COLO668 (cell line): ENCODE measurements at regions not wholly inside any gene's neighbourhood (a gene's known extent, or its start where the extent isn't known, plus 50 kb on each side); places are given as distances from the start of the nearest gene placed in this dataset.
A peak's percentile ranks its signal among the peaks of the same experiment; 100 is the strongest.
"Not testable (repeated sequence)": the region's sequence is repeated elsewhere in the genome, so short reads cannot be mapped to it uniquely, and the experiment has no call there.

Source experiments
- DNase-seq: peaks from one replicate; lab custom pipeline; 2025; ENCODE audit not compliant: unreplicated experiment; lab: John Stamatoyannopoulos, UW

DNA sequence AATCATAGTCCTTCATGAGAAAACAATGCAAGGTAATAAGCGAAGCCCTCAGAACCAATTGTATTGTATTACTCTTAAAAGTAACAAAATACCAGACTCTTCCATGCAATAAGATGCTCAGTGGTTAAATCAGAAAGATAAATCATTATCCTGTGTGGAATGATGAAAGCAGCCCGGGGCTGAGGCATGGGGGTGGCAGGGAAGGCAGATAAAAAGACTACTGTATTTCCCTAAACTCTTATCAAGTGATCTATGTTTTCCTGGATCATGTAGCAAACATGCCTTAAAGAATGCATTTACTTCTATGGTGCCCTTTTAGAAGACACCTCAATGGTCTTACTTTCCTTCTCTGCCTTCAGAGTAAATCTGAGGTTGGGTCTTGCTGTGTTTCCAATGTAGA, 105.6 kb upstream of the DAPK1 start:
- no peak for DNase-seq

DNA sequence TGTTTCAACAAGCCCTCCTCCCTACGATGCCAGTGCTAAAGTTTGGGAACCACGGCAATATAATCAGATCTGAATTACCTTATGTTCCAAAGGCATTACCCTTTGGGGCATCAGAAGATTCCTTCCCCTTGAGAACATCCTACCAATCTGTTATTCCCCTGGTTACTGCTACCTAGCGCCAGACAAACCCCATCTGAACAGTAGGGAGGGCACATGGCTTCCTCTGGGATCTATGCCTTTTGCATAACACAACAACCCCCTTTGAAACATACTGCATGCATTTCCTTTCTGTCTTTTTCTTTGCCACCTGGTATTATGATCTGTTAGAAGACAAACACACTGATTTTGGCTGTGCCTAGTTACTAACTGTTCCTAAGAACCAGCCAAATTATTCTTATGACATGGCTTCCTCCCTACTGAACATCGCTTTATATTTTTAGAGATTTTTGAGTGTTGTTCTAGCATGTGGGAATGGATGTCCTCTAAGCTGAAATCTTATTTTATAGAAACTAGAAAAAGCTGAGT, 103.9 kb upstream of the DAPK1 start:
- no peak for DNase-seq

DNA sequence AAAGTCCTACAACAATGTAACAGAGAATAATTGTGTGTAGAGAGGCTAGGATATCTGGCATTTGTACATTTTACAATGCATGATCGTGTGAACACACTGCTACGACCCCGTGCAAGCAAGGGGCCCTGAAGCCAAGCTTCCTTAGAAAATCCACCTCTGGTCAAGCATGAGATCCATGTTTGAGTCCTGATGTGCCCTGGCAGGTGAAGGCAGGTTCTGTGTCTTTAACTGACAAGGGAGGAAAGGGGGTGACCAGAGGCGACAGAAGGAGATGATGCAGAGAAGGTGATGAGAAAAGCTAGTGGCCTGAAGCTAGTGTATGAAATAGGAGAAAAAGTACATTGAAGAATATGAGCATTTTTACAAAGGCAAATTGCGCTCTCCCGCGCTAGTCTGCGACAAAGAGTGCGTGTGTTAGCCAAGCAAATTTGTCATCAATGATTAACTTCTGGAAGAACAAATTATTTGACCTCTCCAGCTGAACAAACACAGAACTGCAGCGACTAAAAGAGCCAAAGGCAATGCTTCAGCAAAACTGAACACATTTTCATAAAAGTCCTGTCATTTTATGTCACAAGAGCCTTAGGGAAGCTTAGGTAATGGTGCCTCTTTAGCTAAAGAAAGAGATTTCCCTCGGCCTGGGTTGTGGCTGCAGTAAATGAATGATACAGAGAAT, 101.7 kb upstream of the DAPK1 start:
- DNase-seq: peak; percentile 68

DNA sequence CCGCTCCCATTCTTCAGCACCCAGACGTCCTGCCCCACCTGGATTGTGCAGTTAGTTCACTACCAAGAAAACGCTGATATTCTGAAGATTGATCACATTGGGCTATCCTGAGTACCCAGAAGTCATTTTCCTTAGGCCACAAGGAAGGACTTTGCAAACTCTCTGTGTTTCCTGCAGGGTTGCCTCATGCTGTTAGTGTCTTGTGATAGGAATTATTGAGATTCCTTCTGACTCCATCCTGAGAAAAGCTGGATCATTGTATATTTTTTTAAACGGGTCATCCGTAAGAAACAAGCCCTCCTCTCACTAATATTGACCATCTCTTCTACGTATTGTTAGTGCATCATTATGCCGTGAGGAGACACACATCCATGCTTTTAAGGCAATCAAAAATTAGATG, 96.0 kb upstream of the DAPK1 start:
- no peak for DNase-seq

DNA sequence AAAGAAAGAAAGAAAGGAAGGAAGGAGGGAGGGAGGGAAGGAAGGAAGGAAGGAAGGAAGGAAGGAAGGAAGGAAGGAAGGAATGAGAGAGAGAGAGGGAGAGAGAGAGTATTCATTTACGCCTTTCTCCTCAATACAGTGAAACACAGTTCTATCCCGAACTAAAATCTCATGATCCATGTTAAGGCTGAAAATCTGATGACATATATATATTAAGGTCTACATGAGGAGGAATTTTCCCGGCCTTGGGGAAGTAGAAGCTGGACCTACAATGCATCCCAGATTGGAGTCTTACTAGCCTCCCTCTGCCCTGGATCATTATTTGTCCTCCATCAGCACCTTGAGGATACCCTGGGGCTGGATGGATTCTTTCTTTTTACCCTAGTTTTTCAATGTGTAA, 95.1 kb upstream of the DAPK1 start:
- DNase-seq: no peak

DNA sequence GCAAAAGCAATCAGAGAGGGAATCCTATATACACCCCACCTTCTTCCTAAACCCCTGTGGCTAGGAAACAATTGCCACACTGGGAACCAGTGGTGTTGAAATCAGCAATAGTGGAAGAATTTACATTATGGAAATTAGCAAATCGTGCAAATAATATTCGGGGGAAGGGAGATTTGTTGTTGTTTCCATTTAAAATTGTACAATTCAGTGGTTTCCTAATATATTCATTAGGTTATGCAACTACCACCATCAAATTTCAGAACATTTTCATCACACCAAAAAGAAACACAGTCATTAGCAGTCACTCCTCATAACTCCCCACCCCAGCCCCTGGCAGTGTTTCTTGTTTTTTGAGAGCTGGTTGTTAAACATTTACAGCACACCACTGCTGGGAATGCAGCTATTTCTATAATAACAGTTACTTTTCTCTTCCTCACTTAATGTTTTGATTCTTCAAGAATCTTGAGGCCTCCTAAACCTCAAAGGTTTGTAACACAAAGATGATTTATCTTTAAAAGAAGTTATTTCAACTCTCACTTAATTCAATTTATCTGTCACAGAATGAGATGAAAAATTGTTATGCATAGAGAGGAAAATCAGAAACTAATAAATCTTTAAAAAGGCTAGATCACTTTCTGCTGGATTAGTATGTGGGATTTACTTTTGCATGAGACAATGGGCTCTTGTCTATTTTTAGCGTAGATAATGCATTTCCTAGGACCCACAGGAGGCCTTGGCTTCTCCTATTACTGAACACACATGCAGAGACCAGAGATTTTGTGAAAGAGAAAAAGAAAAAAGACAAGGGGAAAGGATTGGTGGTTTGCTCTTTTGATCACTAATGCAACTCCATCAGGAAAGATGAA, 91.8 kb upstream of the DAPK1 start:
- peak; percentile 14 for DNase-seq

DNA sequence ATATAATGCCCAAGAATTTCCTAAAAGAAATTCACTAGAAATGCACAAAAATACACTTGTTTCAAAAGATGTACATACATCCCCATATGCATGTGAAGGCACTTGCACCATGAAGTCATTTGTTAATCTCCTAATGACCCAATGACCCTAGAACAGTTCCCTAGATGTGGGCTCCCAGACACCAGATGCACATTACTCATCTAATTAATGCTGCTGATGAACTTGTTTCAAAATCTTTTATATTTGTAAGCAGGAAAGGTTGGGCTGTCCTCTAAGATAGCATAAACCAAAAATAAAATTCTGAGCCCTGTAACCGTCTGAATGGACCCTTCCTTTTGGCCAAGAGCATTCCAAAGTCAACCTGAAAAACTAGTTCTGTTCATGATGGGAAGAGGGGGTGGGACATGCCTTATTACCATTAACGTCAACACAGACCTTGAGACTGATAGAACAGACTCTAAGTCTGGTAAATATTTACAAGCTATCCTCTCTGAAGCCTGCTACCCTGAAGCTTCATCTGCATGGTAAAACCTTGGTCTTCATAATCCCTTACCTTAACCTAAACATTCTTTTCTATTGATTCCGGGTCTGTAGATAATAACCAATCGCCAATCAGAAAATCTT, 91.0 kb upstream of the DAPK1 start:
- DNase-seq: no peak

DNA sequence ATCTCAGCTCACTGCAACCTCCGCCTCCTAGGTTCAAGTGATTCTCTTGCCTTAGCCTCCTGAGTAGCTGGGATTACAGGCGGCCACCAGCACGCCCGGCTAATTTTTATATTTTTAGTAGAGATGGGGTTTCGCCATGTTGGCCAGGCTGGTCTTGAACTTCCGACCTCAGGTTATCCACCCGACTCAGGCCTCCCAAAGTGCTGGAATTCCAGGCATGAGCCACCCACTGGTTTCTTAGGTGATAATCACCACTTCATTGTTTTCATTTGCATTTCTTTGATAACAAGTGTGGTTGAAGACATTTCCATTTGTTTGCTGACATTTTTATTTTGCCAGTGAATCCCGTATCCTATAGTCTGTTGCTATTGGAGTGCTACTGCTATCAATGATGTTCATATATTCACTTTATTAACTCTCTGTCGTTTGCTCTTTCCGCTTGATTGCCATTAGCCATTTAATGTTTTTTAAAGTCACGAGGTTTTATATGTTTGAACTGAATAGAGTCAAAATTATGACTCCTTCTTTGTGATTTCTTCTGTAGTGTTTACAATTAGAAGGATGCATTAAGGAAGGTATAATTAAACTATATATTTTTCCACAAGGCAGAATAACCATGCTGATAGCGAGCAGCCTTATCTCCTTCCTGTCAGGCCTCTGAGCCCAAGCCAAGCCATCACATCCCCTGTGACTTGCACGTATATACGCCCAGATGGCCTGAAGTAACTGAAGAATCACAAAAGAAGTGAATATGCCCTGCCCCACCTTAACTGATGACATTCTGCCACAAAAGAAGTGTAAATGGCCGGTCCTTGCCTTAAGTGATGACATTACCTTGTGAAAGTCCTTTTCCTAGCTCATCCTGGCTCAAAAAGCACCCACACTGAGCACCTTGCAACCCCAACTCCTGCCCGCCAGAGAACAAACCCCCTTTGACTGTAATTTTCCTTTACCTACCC, 87.3 kb upstream of the DAPK1 start:
- not testable (repeated sequence) for DNase-seq

DNA sequence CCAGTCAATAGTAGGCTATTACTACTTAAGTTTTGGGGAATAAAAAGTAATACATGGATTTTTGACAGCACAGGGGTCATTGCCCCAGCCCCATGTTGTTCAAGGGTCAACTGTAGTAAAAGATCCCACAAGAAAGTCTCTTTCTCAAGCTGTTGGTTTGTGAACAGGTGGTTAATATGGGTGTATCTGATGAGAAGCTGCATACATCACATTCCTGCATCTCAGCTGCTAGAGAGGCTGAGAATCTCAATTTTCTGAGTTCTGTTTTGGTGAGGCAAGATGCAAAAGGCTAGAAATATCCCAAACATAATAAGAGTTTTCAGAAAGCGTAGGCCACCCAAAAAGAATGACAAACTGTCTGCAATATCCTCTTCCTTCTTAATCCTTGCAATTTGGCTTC, 76.8 kb upstream of the DAPK1 start:
- DNase-seq: no peak

DNA sequence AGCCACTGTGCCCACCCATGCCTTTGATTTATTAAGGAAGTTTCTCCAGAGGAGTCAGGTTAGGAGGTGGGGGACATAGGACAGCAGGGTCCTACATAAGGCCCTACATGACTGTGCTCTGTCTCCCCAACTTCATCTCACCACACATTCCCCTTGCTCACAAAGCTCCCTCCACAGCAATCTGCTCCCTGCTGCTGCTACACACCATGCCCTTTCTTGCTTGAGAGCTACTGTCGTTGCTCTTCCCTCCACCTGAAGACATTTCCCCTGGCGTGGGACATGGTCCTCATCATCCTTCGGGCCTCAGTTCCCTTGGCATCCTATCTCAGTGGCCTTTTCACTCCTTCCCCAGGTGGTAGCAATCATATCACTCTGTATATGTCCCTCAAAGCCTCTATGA, 75.9 kb upstream of the DAPK1 start:
- DNase-seq: no peak

DNA sequence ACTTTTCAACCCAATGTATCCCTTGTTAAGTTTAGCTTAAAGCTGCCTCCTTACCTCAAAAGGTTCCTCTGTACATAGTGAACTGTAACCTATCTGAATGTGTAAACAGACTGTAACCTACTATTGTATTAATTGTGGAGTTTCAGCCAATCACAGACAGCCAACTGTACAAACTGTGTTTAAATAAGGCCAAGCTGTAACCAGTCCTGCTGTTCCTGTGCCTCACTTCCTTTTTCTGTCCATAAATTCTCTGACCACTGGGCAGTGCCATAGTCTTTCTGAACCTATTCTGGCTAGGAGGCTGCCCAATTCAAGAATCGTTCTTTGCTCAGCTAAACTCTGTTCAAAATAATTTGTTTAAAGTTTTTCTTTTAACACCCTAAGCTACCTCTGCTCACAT, 74.7 kb upstream of the DAPK1 start:
- no peak for DNase-seq

DNA sequence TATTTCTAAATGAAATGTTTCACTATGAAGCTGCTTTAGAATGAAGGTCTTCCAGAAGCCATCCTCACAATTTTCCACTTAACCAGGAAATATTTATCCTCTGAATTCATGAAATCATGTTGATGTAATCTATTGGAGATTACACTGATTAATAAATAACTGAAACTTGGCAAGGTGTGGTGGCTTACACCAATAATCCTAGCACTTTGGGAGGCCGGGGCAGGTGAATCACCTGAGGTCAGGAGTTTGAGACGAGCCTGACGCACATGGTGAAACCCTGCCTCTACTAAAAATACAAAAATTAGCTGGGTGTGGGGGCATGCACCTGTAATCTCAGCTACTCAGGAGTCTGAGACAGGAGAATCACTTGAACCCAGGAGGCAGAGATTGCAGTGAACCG, 73.8 kb upstream of the DAPK1 start:
- not testable (repeated sequence) for DNase-seq

DNA sequence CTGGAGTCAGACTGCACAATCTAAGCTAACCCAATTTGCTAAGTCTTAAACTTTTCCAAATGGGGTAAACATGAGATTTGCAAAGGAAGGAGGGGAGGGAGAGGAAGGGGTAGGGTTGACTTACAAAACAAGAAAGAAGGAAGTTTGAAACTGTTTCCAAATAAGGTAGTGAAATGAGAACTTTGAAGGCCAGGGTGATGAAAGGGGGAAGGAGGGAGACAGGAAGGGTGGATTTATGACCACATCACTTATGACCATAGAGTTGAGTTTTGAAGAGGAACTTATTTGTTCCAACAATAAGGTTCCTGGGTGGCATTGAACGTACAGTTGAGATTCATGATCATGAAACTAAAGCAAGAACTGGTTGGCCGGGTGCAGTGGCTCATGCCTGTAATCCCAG, 72.5 kb upstream of the DAPK1 start:
- DNase-seq: no peak

DNA sequence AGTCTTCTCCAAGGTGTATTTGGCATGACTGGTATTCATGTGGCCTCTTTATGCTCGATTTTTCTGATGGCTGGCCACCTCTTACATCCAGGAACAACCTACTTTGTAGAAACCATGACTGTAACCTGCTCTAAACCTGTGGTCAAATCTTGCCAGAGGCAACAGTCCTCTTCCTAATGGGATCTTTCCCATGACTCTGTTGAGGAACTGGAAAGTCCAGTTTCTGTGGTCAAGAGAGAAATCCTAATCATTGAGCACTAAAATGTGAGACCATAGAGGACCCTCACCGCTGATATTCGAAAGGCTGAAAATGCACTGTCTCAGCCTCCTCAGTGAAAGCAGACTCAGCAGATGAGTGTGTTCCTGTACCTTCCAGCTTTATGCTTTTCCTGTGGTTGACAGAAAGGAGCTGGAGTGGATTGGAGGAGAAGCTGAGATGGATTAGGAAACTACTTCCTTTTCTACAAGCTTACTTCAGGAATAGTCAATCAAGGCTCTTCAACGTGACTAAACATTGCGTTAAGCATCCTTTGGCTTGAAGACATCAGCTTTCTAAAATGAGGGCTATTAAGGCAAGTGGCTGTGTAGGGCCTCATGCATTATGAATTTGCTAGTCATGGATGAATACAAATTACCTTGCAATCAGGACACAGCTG, 69.7 kb upstream of the DAPK1 start:
- DNase-seq: no peak

DNA sequence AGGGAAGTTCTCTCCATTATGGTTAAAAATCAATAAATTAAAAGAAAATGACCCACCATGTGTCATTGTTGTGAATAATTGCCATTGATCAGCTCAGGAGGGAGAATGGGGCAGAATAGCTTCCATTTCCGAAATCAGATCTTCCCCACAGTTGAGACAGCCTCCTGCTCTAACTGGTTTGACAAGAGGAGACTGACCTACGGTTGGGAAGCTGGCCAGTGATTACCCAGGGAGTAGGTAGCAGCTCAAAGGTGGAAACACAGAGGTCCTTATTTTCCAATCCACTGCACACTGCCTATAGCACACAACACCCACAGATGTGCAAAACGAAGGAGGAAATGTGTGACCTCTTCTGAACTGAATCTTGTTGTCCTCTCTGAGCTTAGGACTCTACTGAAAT, 69.0 kb upstream of the DAPK1 start:
- DNase-seq: no peak

DNA sequence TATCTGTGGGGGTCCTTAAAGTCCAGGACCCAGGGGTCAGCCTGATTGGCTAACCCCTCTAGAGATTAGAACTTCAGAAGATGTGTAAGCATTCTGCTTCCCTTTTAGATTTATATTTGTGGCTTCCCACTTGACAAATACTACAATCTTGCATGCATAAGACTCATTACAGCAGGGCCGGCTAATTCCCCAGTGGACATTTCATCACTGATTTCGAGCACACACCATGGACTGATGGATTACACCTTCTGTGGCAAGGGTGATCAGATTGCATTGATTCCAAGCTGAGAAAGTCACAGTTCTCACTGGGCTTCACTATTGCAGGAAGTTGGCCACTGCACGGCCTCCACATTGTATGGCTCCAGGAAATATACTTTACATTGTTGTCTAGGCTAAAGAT, 65.8 kb upstream of the DAPK1 start:
- no peak for DNase-seq

DNA sequence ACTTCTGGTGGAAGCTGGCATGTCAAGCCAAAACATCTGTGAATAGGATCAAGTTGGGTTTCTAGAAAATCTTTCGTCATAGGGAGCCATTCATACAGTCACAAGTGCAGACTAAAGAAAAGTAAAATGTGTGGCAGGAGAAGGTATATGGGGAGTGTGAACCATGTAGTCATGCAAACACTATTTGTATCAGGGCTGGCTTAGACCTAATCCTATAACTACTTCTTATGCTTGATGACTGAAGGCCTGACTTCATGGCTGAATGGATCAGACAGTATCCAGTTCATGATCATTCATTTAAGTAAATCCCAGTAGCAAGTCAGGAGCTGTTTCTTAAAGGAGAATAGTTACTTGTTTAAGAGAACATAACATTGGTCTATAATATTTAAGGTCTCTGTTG, 63.8 kb upstream of the DAPK1 start:
- no peak for DNase-seq

DNA sequence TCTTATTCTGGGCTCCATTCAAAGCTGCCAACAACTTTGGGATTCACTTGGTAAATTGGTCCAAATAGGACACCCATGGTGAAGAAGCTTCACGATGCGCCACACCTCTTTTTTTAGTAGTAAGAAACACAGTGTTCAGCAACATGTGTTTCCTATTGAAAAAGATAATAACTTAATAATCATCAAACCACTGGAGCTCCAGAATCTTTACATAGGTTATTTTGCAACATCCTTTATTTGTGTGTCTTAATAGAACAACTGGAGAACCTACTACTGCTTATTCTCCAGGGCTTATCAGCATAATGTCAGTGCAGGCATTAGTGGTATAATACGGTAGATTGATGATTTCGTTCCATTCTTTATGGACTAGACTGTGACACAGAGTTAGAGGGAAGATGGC, 63.3 kb upstream of the DAPK1 start:
- DNase-seq: no peak

DNA sequence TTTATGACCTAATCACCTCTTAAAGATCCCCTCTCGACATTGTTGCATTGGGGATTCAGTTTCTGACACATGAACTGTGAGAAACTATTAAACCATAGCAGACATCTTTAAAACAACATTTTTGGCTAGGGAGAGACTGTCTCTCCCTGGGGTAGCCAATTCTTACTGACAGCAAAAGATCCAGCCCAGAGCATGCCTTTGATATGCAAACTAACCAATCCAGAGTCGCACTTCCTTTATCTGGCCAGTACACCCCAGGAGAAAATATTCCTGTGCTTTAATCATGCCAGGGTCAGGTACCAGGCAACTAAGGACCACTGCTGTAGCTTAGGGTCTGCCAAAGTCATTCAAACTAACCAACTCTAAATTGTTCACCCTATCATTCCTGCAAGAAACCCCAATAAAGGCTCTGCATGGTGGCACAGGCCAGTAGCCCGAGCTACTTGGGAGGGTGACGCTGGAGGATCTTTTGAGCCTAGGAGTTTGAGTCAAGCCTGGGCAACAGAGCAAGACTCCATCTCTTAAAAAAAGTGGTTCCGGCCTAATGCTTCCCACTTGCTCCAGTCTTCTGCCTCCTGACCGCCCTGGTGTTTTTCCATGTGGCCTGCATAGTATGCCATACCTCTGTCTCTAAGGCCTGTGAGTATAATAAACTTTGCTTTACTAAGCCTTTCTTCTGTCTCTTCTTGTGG, 62.3 kb upstream of the DAPK1 start:
- no peak for DNase-seq

DNA sequence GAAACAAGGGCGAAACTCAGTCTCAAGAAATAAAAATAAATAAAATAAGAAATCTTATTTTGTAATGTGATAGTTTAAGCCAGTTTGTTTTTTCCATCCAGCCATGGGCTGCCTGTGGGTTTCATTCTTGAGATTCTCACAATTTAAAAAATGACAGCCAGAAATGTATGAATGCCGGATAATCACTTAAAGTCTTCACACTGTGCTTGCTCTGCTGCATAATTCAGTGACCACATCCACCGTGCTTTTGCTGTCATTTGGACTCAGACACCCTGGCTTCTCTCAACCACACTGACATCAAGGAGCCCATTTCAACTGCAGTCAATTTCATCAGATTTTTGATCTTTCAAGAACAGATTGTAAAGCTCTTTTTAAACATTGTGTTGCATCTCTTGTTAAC, 61.0 kb upstream of the DAPK1 start:
- DNase-seq: no peak
